GM18517 (cell line): ENCODE measurements at regions not wholly inside any gene's neighbourhood (a gene's known extent, or its start where the extent isn't known, plus 50 kb on each side); places are given as distances from the start of the nearest gene placed in this dataset.
"Not testable (repeated sequence)": the region's sequence is repeated elsewhere in the genome, so short reads cannot be mapped to it uniquely, and the experiment has no call there.

Experiments
- ATAC-seq: cut with Tn5 transposase; IDR thresholded peaks from one replicate; pipeline ENCODE4 v1.9.1; 2021; ENCODE audit warnings: mild to moderate bottlenecking, moderate library complexity; ENCODE audit not compliant: unreplicated experiment

- ATAC-seq, result no peak
Observed at GRCh38 chr15:59904450-59905135, 99.5 kb upstream of the FOXB1 start.

- ATAC-seq, result no peak
Observed at GRCh38 chr15:59896663-59897074, 107.4 kb upstream of the FOXB1 start.

GRCh38 chr15:59894835-59895234 lies 109.3 kb upstream of the FOXB1 start:
- ATAC-seq, result no peak

- no peak for ATAC-seq
Observed at GRCh38 chr15:59892985-59893384, 111.1 kb upstream of the FOXB1 start.

GRCh38 chr15:59887870-59888269 lies 116.2 kb upstream of the FOXB1 start:
- ATAC-seq, result not testable (repeated sequence)

- no peak for ATAC-seq
Observed at GRCh38 chr15:59887211-59887610, 116.9 kb upstream of the FOXB1 start.

GRCh38 chr15:59886441-59886840 lies 117.7 kb upstream of the FOXB1 start:
- ATAC-seq, result no peak

GRCh38 chr15:59885832-59886231 lies 118.3 kb upstream of the FOXB1 start:
- ATAC-seq, result no peak

GRCh38 chr15:59879506-59880265 lies 124.4 kb upstream of the FOXB1 start:
- no peak for ATAC-seq

- no peak for ATAC-seq
Observed at GRCh38 chr15:59876140-59876539, 128.0 kb upstream of the FOXB1 start.

GRCh38 chr15:59873644-59874272 lies 130.4 kb upstream of the FOXB1 start:
- no peak for ATAC-seq

GRCh38 chr15:59867086-59867855 lies 136.8 kb upstream of the FOXB1 start:
- ATAC-seq, result no peak

- ATAC-seq, result no peak
Observed at GRCh38 chr15:59866642-59867041, 137.5 kb upstream of the FOXB1 start.

GRCh38 chr15:59862191-59863155 lies 141.6 kb upstream of the FOXB1 start:
- no peak for ATAC-seq

GRCh38 chr15:59847968-59848367 lies 156.1 kb upstream of the FOXB1 start:
- no peak for ATAC-seq

- no peak for ATAC-seq
Observed at GRCh38 chr15:59845942-59846499, 156.9 kb upstream of the BNIP2 start.

- ATAC-seq, result no peak
Observed at GRCh38 chr15:59843609-59844008, 154.5 kb upstream of the BNIP2 start.

GRCh38 chr15:59841036-59841435 lies 151.9 kb upstream of the BNIP2 start:
- ATAC-seq, result no peak

- no peak for ATAC-seq
Observed at GRCh38 chr15:59839906-59840305, 150.8 kb upstream of the BNIP2 start.

- ATAC-seq, result no peak
Observed at GRCh38 chr15:59838900-59839299, 149.8 kb upstream of the BNIP2 start.
